ENCODE measurements at regions not wholly inside any gene's neighbourhood (a gene's known extent, or its start where the extent isn't known, plus 50 kb on each side); places are given as distances from the start of the nearest gene placed in this dataset.

- Histone ChIP-seq H3K9me3 (ENCODE audit: control insufficient read depth, insufficient read depth, low read depth, low read length) (no peaks in the 10 kb centered on the region), H3K36me3 (ENCODE audit: control insufficient read depth in 2 of 2, insufficient read depth in 1 of 2, low read length in 2 of 2) (no peaks in the 10 kb centered on the region), H3K27ac (ENCODE audit: extremely low read depth, low read depth, low read length) (no peak overlapping the region), H3K4me1 (ENCODE audit: control insufficient read depth, insufficient read depth, low read length) (no peaks in the 10 kb centered on the region), H3K4me3 (ENCODE audit: low read depth, low read length) (no peak overlapping the region)
- ChIA-PET CTCF (no interaction called here), POLR2A (no interaction called here)
- TF ChIP-seq ZNF677 (tag by site-specific recombination; IDR thresholded peaks at IDR 0.05) (no peak), ZNF571 (tag by site-specific recombination; IDR thresholded peaks at IDR 0.05) (no peak)
These were observed 479.2 kb downstream of the LIG4 start for GRCh38 chr13:107736170-107736569.

- POLR2A ChIA-PET, result no interaction called here
These were observed 480.3 kb downstream of the LIG4 start for GRCh38 chr13:107734891-107735625.

DNA sequence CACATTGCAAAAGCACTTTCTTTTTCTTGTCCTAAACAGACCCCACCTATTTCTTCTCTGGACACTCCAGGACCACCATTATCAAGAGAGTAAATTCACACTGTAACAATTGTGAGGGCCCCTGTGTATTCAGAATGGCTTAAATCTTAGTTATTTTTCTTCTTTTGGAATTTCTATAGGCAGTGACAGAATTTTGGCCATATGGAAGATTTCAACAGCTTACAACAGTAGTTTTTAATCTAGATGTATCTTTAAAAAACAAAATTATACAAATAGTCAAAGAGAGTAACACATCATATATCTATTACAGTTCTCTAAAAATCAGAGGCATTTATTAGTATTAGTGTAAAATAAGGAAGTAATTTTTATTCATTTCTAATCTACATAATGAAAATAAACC, 482.1 kb downstream of the LIG4 start:
- Histone ChIP-seq H3K4me1 (ENCODE audit: control insufficient read depth, insufficient read depth, low read length) (no peaks in the 10 kb centered on the region), H3K27ac (ENCODE audit: extremely low read depth, low read depth, low read length) (no peak overlapping the region), H3K9me3 (ENCODE audit: control insufficient read depth, insufficient read depth, low read depth, low read length) (no peaks in the 10 kb centered on the region), H3K4me3 (ENCODE audit: low read depth, low read length) (no peak overlapping the region), H3K36me3 (ENCODE audit: control insufficient read depth in 2 of 2, insufficient read depth in 1 of 2, low read length in 2 of 2) (no peaks in the 10 kb centered on the region)
- POLR2A ChIA-PET, result no interaction called here
- TF ChIP-seq HOXC10 (CRISPR knock-in tag; IDR thresholded peaks at IDR 0.05) (no peak), ZNF677 (tag by site-specific recombination; IDR thresholded peaks at IDR 0.05) (no peak)
- CTCF ChIA-PET, result interaction anchor here (0.6 kb wide), 1 partner anchor 474 kb away, joined by 3 read pairs; no protein-coding TSS in a partner anchor

More at GRCh38 chr13:107734891-107735625, 480.3 kb downstream of the LIG4 start:
- TF ChIP-seq HOXD13 (CRISPR knock-in tag; IDR thresholded peaks at IDR 0.05; ENCODE audit: borderline replicate concordance) (no peak), FEZF1 (tag by site-specific recombination; IDR thresholded peaks at IDR 0.05) (no peak), PRDM1 (tag by site-specific recombination; IDR thresholded peaks at IDR 0.05) (no peak), ZNF768 (tag by site-specific recombination; IDR thresholded peaks at IDR 0.05) (no peak), SETDB1 (IDR thresholded peaks at IDR 0.05; ENCODE audit: insufficient read length, low read length) (no peak), ZNF239 (tag by site-specific recombination; IDR thresholded peaks at IDR 0.05) (no peak), MEIS1 (CRISPR knock-in tag; IDR thresholded peaks at IDR 0.05; ENCODE audit: borderline replicate concordance) (no peak), ZNF16 (tag by site-specific recombination; IDR thresholded peaks at IDR 0.05; ENCODE audit: low read depth) (no peak), ZNF837 (tag by site-specific recombination; IDR thresholded peaks at IDR 0.05) (no peak), ZNF501 (tag by site-specific recombination; IDR thresholded peaks at IDR 0.05) (no peak), SALL2 (tag by site-specific recombination; IDR thresholded peaks at IDR 0.05; ENCODE audit: borderline replicate concordance) (no peak)
- TF ChIP-seq, protein P1, sequence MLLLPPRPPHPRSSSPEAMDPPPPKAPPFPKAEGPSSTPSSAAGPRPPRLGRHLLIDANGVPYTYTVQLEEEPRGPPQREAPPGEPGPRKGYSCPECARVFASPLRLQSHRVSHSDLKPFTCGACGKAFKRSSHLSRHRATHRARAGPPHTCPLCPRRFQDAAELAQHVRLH (tag by site-specific recombination; IDR thresholded peaks at IDR 0.05), result no peak
- TF ChIP-seq, protein P2, sequence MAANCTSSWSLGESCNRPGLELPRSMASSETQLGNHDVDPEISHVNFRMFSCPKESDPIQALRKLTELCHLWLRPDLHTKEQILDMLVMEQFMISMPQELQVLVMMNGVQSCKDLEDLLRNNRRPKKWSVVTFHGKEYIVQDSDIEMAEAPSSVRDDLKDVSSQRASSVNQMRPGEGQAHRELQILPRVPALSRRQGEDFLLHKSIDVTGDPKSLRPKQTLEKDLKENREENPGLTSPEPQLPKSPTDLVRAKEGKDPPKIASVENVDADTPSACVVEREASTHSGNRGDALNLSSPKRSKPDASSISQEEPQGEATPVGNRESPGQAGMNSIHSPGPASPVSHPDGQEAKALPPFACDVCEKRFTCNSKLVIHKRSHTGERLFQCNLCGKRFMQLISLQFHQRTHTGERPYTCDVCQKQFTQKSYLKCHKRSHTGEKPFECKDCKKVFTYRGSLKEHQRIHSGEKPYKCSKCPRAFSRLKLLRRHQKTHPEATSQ (tag by site-specific recombination; IDR thresholded peaks at IDR 0.05), result no peak
- Histone ChIP-seq H3K9me3 (ENCODE audit: control insufficient read depth, insufficient read depth, low read depth, low read length) (no peaks in the 10 kb centered on the region), H3K27ac (ENCODE audit: extremely low read depth, low read depth, low read length) (no peak overlapping the region), H3K4me3 (ENCODE audit: low read depth, low read length) (no peak overlapping the region), H3K4me1 (ENCODE audit: control insufficient read depth, insufficient read depth, low read length) (no peaks in the 10 kb centered on the region), H3K36me3 (ENCODE audit: control insufficient read depth in 2 of 2, insufficient read depth in 1 of 2, low read length in 2 of 2) (no peaks in the 10 kb centered on the region)
- CTCF ChIA-PET, result interaction anchor here (0.6 to 0.7 kb wide), 2 partner anchors 483 to 718 kb away, joined by 3 read pairs; no protein-coding TSS in a partner anchor

- Histone ChIP-seq H3K4me1 (ENCODE audit: control insufficient read depth, insufficient read depth, low read length) (no peaks in the 10 kb centered on the region), H3K27ac (ENCODE audit: extremely low read depth, low read depth, low read length) (no peak overlapping the region), H3K9me3 (ENCODE audit: control insufficient read depth, insufficient read depth, low read depth, low read length) (no peaks in the 10 kb centered on the region), H3K36me3 (ENCODE audit: control insufficient read depth in 2 of 2, insufficient read depth in 1 of 2, low read length in 2 of 2) (no peaks in the 10 kb centered on the region), H3K4me3 (ENCODE audit: low read depth, low read length) (no peak overlapping the region)
- POLR2A ChIA-PET, result no interaction called here
- CTCF ChIA-PET, result no interaction called here
- TF ChIP-seq ZBTB21 (tag by site-specific recombination; IDR thresholded peaks at IDR 0.05), result no peak
- TF ChIP-seq INSM2 (tag by site-specific recombination; IDR thresholded peaks at IDR 0.05), result no peak
- TF ChIP-seq ZNF214 (tag by site-specific recombination; IDR thresholded peaks at IDR 0.05; ENCODE audit: borderline replicate concordance), result no peak
- TF ChIP-seq ZNF266 (tag by site-specific recombination; IDR thresholded peaks at IDR 0.05; ENCODE audit: low read depth), result no peak
- TF ChIP-seq ZNF768 (tag by site-specific recombination; IDR thresholded peaks at IDR 0.05), result no peak
- TF ChIP-seq ZNF366 (tag by site-specific recombination; conservative IDR thresholded peaks at IDR 0.05), result no peak
- no peak for TF ChIP-seq PBX3 (CRISPR knock-in tag; IDR thresholded peaks at IDR 0.05)
- no peak for TF ChIP-seq KLF8 (tag by site-specific recombination; IDR thresholded peaks at IDR 0.05)
- TF ChIP-seq ZNF274 (IDR thresholded peaks at IDR 0.05; ENCODE audit: low read length), result no peak
- TF ChIP-seq ZNF274 (tag by site-specific recombination; IDR thresholded peaks at IDR 0.05; ENCODE audit: borderline replicate concordance), result no peak
These were observed 484.5 kb downstream of the LIG4 start for GRCh38 chr13:107730813-107731212.
